Ovary (tissue), 7 donors: ENCODE measurements at regions not wholly inside any gene's neighbourhood (a gene's known extent, or its start where the extent isn't known, plus 50 kb on each side); places are given as distances from the start of the nearest gene placed in this dataset.

Experiments used
- DNase-seq, 5 donors: peaks; one replicate each; pipeline ENCODE4 v3.0.0-alpha.2; 2019 to 2020
- H3K27ac ChIP-seq, 2 donors: fragments of 200-600 bp; one replicate each; pipeline versions ENCODE4 v1.5.1 to v1.8.0; 2019 to 2022
- H3K27me3 ChIP-seq: fragments of 200-600 bp; one replicate; pipeline ENCODE4 v1.8.0; 2022
- H3K36me3 ChIP-seq: fragments of 200-600 bp; sonication (generic); one replicate; pipeline ENCODE4 v1.5.1; 2019
- H3K4me1 ChIP-seq: one replicate; pipeline ENCODE4 v1.8.1; 2013; ENCODE audit warnings: mild to moderate bottlenecking, moderate library complexity; ENCODE audit not compliant: insufficient read depth
- H3K4me3 ChIP-seq: fragments of 200-600 bp; sonication (generic); one replicate; pipeline ENCODE4 v1.5.1; 2017
- H3K9me3 ChIP-seq, 2 donors: fragments of 200-600 bp in 1 of 2; sonication (generic) in 1 of 2; one replicate each; pipeline versions ENCODE4 v1.5.1 to v1.8.1; 2013 to 2019; ENCODE audit warnings: mild to moderate bottlenecking in 1 of 2, moderate library complexity in 1 of 2
- CTCF ChIP-seq, 3 donors: fragments of 450-650 bp in 2 of 3; fragments of 200-600 bp in 1 of 3; IDR thresholded peaks; one replicate each; pipeline versions ENCODE4 v1.5.1 to v1.8.0; 2016 to 2022; ENCODE audit warnings: antibody characterized with exemption in 3 of 3, mild to moderate bottlenecking in 1 of 3
- EP300 ChIP-seq: sonication (generic); formaldehyde crosslinking; IDR thresholded peaks from one replicate; pipeline ENCODE4 v1.6.1; 2017; ENCODE audit warnings: antibody characterized with exemption
- POLR2A ChIP-seq: fragments of 450-650 bp; IDR thresholded peaks from one replicate; pipeline ENCODE4 v1.6.1; 2017; ENCODE audit warnings: antibody characterized with exemption, mild to moderate bottlenecking, moderate library complexity
- WGBS, 3 donors: extraction: QIAGEN DNeasy Blood & Tissue Kit in 1 of 3; methylation state at CpG; one replicate each; pipeline versions ENCODE4 v1.1.5 to v1.1.7; 2013 to 2017; 5-methylcytosine and 5-hydroxymethylcytosine counted together
- intact Hi-C, 4 donors: fragments of 100-400 bp; cut with DNase I; formaldehyde crosslinking; loops; one replicate each; pipeline versions ENCODE4 v1.11.0 to v1.15.1; 2022 to 2023
- donor health status: DM: no; HTN: no; CAD: no; lungs with moderate emphysema.
- donor health status: DM: no; HTN: no; CAD: no.
- donor health status: Bipolar disorder and iron deficiency.
- donor health status: DM: no; HTN: no; CAD: no.
- donor health status: DM: yes; HTN: yes; CAD: no.

DNA sequence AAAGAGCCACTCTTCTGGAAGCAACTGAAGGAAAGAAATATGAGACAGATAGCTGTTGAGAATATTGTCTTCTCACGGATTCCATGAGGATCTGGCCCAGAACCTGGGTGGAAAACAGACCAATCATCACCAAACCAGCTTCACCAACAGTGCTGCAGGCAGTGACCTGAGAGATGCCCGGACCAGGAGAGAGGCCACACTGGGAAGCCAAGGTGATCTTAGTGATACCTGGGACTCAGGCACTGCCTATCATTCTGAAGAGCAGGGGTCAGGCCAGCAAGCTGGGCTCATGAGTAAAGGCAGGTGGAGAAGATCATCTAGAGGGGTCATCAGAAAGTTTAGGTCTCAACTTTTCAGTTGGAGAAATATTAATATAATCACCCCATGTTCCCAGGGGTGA is 595.8 kb upstream of the CADM1 start:
- no peak for DNase-seq
- Histone ChIP-seq H3K36me3 (no peaks in the 10 kb centered on the region), H3K27me3 (no peaks in the 10 kb centered on the region), H3K27ac (no peak overlapping the region), H3K9me3 (no peaks in the 10 kb centered on the region), H3K4me3 (no peak overlapping the region), H3K4me1 (no peaks in the 10 kb centered on the region)
- no peak for TF ChIP-seq EP300
- WGBS, 3 donors: 83 to 87% (median 84%) methylated on average over 2 of the region's 2 CpGs
- intact Hi-C loops: no loop called here

- Histone ChIP-seq H3K27me3 (no peaks in the 10 kb centered on the region), H3K4me1 (no peaks in the 10 kb centered on the region), H3K4me3 (no peak overlapping the region), H3K36me3 (no peaks in the 10 kb centered on the region), H3K9me3 (no peaks in the 10 kb centered on the region), H3K27ac (no peak overlapping the region)
- 84 to 91% (median 85%) methylated on average over 6 of the region's 6 CpGs for WGBS, 3 donors
- intact Hi-C loops: no loop called here
- DNase-seq: no peak
- TF ChIP-seq POLR2A: no peak
- no peak for TF ChIP-seq CTCF (IDR thresholded peaks at IDR 0.05)
- no peak for TF ChIP-seq EP300
Observed at GRCh38 chr11:116099541-116099940, 595.3 kb upstream of the CADM1 start.

DNA sequence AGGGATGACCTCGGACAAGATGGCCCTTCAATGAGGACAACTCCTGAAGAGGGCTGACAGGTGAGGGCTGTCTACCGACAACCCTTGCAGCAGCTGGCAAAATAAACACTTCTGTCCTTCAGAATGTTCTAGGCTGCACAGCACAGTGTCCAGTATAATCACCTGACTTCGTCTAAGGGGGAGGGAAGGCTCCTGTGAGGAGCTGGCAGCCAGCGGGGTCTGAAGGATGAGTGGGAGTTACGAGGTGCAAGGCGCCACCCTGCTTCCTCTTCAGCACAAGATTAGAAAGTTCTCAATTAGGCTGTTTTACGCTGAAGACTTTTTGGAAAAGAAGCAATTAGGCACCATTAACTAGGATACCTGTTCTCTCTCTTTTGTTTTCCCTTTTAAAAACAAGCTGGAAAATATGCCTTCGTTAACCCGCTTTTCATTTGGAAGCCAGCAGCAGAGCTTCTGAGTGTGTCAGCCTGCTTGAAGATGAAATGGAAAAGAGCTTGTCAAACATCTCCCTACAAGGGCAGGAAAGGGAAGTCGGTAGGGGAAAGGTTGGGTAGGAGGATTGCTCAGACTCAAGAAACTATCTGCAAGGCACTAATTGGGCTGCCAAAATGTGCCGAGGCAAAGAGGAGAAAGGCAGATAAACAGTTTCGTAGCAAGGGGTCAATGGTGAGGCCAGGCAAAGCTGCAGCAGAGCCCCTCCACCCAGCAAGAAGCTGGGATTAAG is 592.2 kb upstream of the CADM1 start:
- no peaks in the 10 kb centered on the region for H3K27me3 ChIP-seq
- H3K27ac ChIP-seq: no peak overlapping the region
- no peaks in the 10 kb centered on the region for H3K9me3 ChIP-seq
- intact Hi-C loops: no loop called here
- no peaks in the 10 kb centered on the region for H3K4me1 ChIP-seq
- WGBS, 3 donors: 10 to 16% (median 13%) methylated on average over 12 of the region's 12 CpGs
- H3K4me3 ChIP-seq: no peak overlapping the region
- no peak for TF ChIP-seq CTCF (IDR thresholded peaks at IDR 0.05)
- no peak for TF ChIP-seq EP300
- no peak for TF ChIP-seq POLR2A
- no peak for DNase-seq
- H3K36me3 ChIP-seq: no peaks in the 10 kb centered on the region

DNA sequence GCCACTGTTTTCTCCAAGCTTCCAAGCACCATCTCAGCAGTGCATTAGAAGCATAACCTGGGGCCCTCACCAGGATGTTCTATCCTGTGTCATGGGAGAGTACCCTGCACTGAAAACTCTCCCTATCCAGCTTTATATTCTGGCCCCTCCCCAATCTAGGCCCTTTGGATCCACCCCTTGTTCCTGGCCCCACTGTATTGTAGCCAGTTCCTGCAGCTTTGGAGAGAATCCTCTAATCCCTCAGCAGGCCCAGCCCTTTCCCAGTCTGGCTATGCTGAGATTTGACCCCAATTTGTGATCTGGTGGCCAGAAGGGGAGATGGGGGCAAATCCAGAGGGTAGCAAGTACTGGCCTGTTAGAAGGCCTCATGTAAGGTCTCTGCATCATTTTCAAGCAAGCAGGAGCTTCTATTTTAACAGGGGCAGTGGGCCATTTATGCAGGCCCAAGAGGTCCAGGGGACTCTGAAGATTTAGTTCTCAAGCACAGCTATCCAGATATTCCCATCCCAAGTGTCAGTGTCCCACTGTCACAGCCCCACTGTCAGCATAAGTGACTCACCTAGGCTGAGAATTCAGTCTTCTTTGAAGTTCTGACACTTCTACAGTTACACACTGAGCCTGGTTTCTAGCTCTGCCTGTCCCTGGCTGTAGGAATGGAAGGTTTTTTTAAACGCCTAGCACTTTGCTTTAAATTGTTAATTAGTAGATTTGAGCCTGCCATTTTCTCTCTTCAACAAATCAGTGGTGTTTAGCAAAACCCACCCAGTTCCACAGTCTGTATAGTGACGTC is 589.5 kb upstream of the CADM1 start:
- Histone ChIP-seq H3K4me1 (no peaks in the 10 kb centered on the region), H3K36me3 (no peaks in the 10 kb centered on the region), H3K27ac (no peak overlapping the region), H3K4me3 (no peak overlapping the region), H3K9me3 (no peaks in the 10 kb centered on the region), H3K27me3 (no peaks in the 10 kb centered on the region)
- intact Hi-C loops: no loop called here
- WGBS, 3 donors: 81 to 90% (median 87%) methylated on average over 2 of the region's 2 CpGs
- no peak for TF ChIP-seq CTCF (IDR thresholded peaks at IDR 0.05)
- no peak for TF ChIP-seq EP300
- no peak for TF ChIP-seq POLR2A
- no peak for DNase-seq

GRCh38 chr11:116093065-116093464 is 588.9 kb upstream of the CADM1 start:
- Histone ChIP-seq H3K4me1 (no peaks in the 10 kb centered on the region), H3K27me3 (no peaks in the 10 kb centered on the region), H3K9me3 (no peaks in the 10 kb centered on the region), H3K36me3 (no peaks in the 10 kb centered on the region), H3K4me3 (no peak overlapping the region), H3K27ac (no peak overlapping the region)
- TF ChIP-seq CTCF (IDR thresholded peaks at IDR 0.05) (no peak), EP300 (no peak), POLR2A (no peak)
- intact Hi-C loops: no loop called here
- no peak for DNase-seq
- WGBS, 3 donors: 76 to 82% (median 80%) methylated on average over 7 of the region's 7 CpGs
